ENCODE measurements at regions not wholly inside any gene's neighbourhood (a gene's known extent, or its start where the extent isn't known, plus 50 kb on each side); places are given as distances from the start of the nearest gene placed in this dataset.

GRCh38 chr9:515665-516064, 301.0 kb downstream of the DOCK8 start (continued):
- TF ChIP-seq TAF1 (IDR thresholded peaks at IDR 0.05; ENCODE audit: low read depth, low read length) = no peak
- no peak for TF ChIP-seq CBX5 (IDR thresholded peaks at IDR 0.05; ENCODE audit: low read depth, low read length)
- TF ChIP-seq MAX (IDR thresholded peaks at IDR 0.05) = no peak

Data from H1 (cell line).